ENCODE measurements at regions not wholly inside any gene's neighbourhood (a gene's known extent, or its start where the extent isn't known, plus 50 kb on each side); places are given as distances from the start of the nearest gene placed in this dataset.

DNA sequence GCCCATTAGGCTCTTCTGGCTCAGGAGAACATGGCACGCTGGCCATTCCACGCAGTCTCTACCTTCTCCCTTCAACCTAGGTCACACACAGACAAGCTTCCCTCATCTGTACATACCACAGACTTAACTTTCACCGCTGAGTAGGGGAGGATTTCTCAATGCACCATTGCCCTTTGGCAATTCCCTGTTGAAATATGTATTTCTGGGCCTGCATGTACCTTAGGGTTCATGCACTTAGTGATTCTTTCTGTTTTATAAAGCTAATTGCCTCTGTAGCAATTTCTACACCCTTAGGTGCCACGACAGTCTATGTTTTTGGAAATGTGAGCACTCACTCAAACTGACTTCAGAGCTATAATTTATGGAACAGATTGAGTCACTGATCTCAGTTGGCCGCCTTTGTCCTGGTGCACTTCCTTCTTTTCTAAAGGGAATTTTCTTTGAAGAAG lies 253.8 kb upstream of the PRDM1 start:
- no peak for TF ChIP-seq POLR2AphosphoS5 (IDR thresholded peaks at IDR 0.05; ENCODE audit: low read depth, low read length)
- TF ChIP-seq, protein P1, sequence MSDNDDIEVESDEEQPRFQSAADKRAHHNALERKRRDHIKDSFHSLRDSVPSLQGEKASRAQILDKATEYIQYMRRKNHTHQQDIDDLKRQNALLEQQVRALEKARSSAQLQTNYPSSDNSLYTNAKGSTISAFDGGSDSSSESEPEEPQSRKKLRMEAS (IDR thresholded peaks at IDR 0.05; ENCODE audit: low read depth), result no peak
- TF ChIP-seq, protein P2, sequence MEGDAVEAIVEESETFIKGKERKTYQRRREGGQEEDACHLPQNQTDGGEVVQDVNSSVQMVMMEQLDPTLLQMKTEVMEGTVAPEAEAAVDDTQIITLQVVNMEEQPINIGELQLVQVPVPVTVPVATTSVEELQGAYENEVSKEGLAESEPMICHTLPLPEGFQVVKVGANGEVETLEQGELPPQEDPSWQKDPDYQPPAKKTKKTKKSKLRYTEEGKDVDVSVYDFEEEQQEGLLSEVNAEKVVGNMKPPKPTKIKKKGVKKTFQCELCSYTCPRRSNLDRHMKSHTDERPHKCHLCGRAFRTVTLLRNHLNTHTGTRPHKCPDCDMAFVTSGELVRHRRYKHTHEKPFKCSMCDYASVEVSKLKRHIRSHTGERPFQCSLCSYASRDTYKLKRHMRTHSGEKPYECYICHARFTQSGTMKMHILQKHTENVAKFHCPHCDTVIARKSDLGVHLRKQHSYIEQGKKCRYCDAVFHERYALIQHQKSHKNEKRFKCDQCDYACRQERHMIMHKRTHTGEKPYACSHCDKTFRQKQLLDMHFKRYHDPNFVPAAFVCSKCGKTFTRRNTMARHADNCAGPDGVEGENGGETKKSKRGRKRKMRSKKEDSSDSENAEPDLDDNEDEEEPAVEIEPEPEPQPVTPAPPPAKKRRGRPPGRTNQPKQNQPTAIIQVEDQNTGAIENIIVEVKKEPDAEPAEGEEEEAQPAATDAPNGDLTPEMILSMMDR (IDR thresholded peaks at IDR 0.05), result no peak
